Fibroblast of lung (primary cell): ENCODE measurements at regions not wholly inside any gene's neighbourhood (a gene's known extent, or its start where the extent isn't known, plus 50 kb on each side); places are given as distances from the start of the nearest gene placed in this dataset.
A peak's percentile ranks its signal among the peaks of the same experiment; 100 is the strongest.

Experiments used
- DNase-seq, 2 donors: peaks; one replicate each; pipeline versions ENCODE4 v3.0.0 to v3.0.0-alpha.2; 2010; ENCODE audit warnings: low read depth in 2 of 2
- H2AFZ ChIP-seq: 2 replicates; pipeline ENCODE4 v1.5.1; 2012; ENCODE audit warnings: low read length, control low read depth, inconsistent platforms
- H3K27ac ChIP-seq: 2 replicates; pipeline ENCODE4 v1.5.1; 2011; ENCODE audit warnings: low read length, control low read depth; ENCODE audit not compliant: insufficient read depth
- H3K27me3 ChIP-seq: 2 replicates; pipeline ENCODE4 v1.5.1; 2011; ENCODE audit warnings: mild to moderate bottlenecking, low read length; ENCODE audit not compliant: control insufficient read depth, insufficient read depth
- H3K36me3 ChIP-seq: 2 replicates; pipeline ENCODE4 v1.5.1; 2011; ENCODE audit warnings: low read length; ENCODE audit not compliant: control insufficient read depth, insufficient read depth
- H3K4me1 ChIP-seq: 2 replicates; pipeline ENCODE4 v1.5.1; 2011; ENCODE audit warnings: low read length; ENCODE audit not compliant: control insufficient read depth, insufficient read depth; ENCODE audit errors: extremely low read depth
- H3K4me2 ChIP-seq: 2 replicates; pipeline ENCODE4 v1.5.1; 2011; ENCODE audit warnings: low read length, control low read depth; ENCODE audit not compliant: insufficient read depth; ENCODE audit errors: extremely low read depth
- H3K4me3 ChIP-seq, 4 experiments: fragments of 200-600 bp in 1 of 4; sonication (generic) in 1 of 4; replicated peaks in 1 of 4; 2 replicates each; pipeline ENCODE4 v1.5.1; 2011 to 2016; ENCODE audit warnings: low read length in 4 of 4, low read depth in 3 of 4, mild to moderate bottlenecking in 3 of 4, control low read depth in 2 of 4, inconsistent platforms in 1 of 4, mixed read lengths in 1 of 4; ENCODE audit not compliant: insufficient read depth in 1 of 4; ENCODE audit errors: control extremely low read depth in 1 of 4
- H3K79me2 ChIP-seq: 2 replicates; pipeline ENCODE4 v1.5.1; 2012; ENCODE audit warnings: mild to moderate bottlenecking, low read length, inconsistent platforms; ENCODE audit not compliant: control insufficient read depth, insufficient read depth
- H3K9ac ChIP-seq: 2 replicates; pipeline ENCODE4 v1.5.1; 2011; ENCODE audit warnings: mild to moderate bottlenecking, low read length, control low read depth; ENCODE audit not compliant: insufficient read depth
- H3K9me3 ChIP-seq: 2 replicates; pipeline ENCODE4 v1.5.1; 2012; ENCODE audit warnings: low read depth, low read length; ENCODE audit not compliant: control insufficient read depth, insufficient read depth
- H4K20me1 ChIP-seq: 2 replicates; pipeline ENCODE4 v1.5.1; 2011; ENCODE audit warnings: low read length; ENCODE audit not compliant: control insufficient read depth, insufficient read depth; ENCODE audit errors: extremely low read depth
- EZH2 ChIP-seq: IDR thresholded peaks from 2 replicates; pipeline ENCODE4 v1.5.1; 2012; ENCODE audit warnings: low read length, control low read depth, mild to moderate bottlenecking; ENCODE audit errors: missing control alignments
- TF ChIP-seq, protein P1 (sequence below), 2 donors: IDR thresholded peaks in 1 of 2; conservative IDR thresholded peaks in 1 of 2; 1 replicate in 1 of 2; 2 replicates in 1 of 2; pipeline ENCODE4 v1.5.1; 2011 to 2012; ENCODE audit warnings: low read length in 2 of 2, control low read depth in 1 of 2, inconsistent platforms in 1 of 2, low read depth in 1 of 2, mild to moderate bottlenecking in 1 of 2

DNA sequence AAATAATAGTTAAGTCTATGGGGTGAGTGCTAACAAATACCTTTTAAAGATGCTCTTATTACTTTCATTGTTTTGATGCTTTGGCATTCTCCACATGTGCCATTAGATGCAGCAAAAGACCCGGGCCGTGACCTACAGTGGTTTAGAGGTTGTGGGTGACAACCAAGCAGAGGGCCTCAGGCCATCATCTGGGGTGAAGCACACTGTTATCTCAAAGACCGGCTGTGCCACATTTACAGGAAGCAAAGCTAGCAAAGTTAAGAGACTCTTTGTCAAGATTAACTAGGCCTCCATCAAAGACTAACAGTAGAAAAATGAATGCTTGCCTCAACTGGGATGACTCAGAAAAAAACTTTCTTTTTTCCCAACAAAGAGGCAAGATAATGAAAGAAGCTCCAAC lies 695.3 kb downstream of the SATB2 start:
- no peaks in the 10 kb centered on the region for H3K36me3 ChIP-seq
- H3K9ac ChIP-seq = no peak overlapping the region
- DNase-seq = peak; percentile 11 to 28
- no peaks in the 10 kb centered on the region for H3K9me3 ChIP-seq
- no peak overlapping the region for H3K4me2 ChIP-seq
- no peaks in the 10 kb centered on the region for H3K79me2 ChIP-seq
- H3K27ac ChIP-seq = no peak overlapping the region
- no peaks in the 10 kb centered on the region for H3K27me3 ChIP-seq
- H2AFZ ChIP-seq = no peak overlapping the region
- TF ChIP-seq, protein P1, sequence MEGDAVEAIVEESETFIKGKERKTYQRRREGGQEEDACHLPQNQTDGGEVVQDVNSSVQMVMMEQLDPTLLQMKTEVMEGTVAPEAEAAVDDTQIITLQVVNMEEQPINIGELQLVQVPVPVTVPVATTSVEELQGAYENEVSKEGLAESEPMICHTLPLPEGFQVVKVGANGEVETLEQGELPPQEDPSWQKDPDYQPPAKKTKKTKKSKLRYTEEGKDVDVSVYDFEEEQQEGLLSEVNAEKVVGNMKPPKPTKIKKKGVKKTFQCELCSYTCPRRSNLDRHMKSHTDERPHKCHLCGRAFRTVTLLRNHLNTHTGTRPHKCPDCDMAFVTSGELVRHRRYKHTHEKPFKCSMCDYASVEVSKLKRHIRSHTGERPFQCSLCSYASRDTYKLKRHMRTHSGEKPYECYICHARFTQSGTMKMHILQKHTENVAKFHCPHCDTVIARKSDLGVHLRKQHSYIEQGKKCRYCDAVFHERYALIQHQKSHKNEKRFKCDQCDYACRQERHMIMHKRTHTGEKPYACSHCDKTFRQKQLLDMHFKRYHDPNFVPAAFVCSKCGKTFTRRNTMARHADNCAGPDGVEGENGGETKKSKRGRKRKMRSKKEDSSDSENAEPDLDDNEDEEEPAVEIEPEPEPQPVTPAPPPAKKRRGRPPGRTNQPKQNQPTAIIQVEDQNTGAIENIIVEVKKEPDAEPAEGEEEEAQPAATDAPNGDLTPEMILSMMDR (conservative IDR thresholded peaks at IDR 0.05 in 1 of 2, IDR thresholded peaks at IDR 0.05 in 1 of 2; ENCODE audit: low read depth in 1 of 2, low read length in 2 of 2) = no peak
- TF ChIP-seq EZH2 = no peak
- no peaks in the 10 kb centered on the region for H4K20me1 ChIP-seq
- H3K4me3 ChIP-seq = no peak overlapping the region
- H3K4me1 ChIP-seq = no peaks in the 10 kb centered on the region

GRCh38 chr2:198757069-198757468 lies 700.7 kb downstream of the SATB2 start:
- Histone ChIP-seq H3K4me3 (no peak overlapping the region), H3K27ac (no peak overlapping the region), H3K9ac (no peak overlapping the region), H4K20me1 (no peaks in the 10 kb centered on the region), H3K4me1 (no peaks in the 10 kb centered on the region), H3K9me3 (no peaks in the 10 kb centered on the region), H2AFZ (no peak overlapping the region), H3K4me2 (no peak overlapping the region), H3K79me2 (no peaks in the 10 kb centered on the region), H3K36me3 (no peaks in the 10 kb centered on the region), H3K27me3 (no peaks in the 10 kb centered on the region)
- TF ChIP-seq, protein P1 (conservative IDR thresholded peaks at IDR 0.05 in 1 of 2, IDR thresholded peaks at IDR 0.05 in 1 of 2; ENCODE audit: low read depth in 1 of 2, low read length in 2 of 2) = no peak
- no peak for TF ChIP-seq EZH2
- DNase-seq = no peak

DNA sequence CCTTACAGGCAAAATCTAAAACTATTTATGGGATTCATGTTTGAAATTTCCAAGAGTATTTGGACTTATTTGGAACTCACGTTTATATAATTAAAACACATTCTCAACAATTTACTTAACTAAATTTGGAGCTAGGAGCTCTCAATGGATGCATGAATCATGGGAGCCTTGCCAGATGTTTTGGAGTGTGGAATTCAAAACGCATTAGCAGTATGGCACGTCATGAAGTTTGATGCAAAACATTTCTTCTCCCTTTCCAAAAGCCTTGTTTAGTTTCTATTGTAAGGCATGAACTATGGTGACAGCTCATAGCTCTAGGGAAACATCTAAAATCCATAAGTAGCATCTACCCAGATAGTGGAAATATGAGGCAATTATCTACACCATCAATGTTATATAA lies 701.6 kb downstream of the SATB2 start:
- H3K36me3 ChIP-seq = no peaks in the 10 kb centered on the region
- H3K4me3 ChIP-seq = no peak overlapping the region
- H3K27ac ChIP-seq = no peak overlapping the region
- H2AFZ ChIP-seq = no peak overlapping the region
- H3K4me2 ChIP-seq = no peak overlapping the region
- TF ChIP-seq, protein P1 (conservative IDR thresholded peaks at IDR 0.05 in 1 of 2, IDR thresholded peaks at IDR 0.05 in 1 of 2; ENCODE audit: low read depth in 1 of 2, low read length in 2 of 2) = no peak
- no peak for TF ChIP-seq EZH2
- H3K9me3 ChIP-seq = no peaks in the 10 kb centered on the region
- peak; percentile 51 to 85 for DNase-seq
- H3K27me3 ChIP-seq = no peaks in the 10 kb centered on the region
- H3K79me2 ChIP-seq = no peaks in the 10 kb centered on the region
- no peaks in the 10 kb centered on the region for H3K4me1 ChIP-seq
- H4K20me1 ChIP-seq = no peaks in the 10 kb centered on the region
- no peak overlapping the region for H3K9ac ChIP-seq
